ENCODE measurements at regions not wholly inside any gene's neighbourhood (a gene's known extent, or its start where the extent isn't known, plus 50 kb on each side); places are given as distances from the start of the nearest gene placed in this dataset.

DNA sequence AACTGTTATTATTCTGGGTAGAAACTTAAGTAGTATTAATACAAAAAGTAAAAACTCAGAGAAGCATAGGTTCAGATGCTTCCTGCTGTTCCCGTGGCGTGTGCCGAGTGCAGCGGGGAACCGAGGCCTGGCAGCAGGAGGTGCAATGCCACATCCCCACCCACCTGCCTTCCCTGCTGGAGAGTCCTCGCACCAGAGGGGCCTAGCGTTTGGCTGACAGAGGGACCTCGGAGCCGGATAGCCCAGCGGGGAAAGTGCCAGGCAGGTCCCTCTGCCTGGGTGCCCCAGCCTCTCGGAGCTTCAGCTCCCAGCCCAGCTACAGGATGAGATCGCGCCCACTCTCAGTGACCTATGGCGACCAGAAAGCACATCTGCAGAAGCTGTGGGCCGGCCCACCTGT lies 169.6 kb upstream of the GSE1 start:
- no peak for TF ChIP-seq CTCF (IDR thresholded peaks at IDR 0.05; ENCODE audit: low read depth, low read length, poor library complexity, severe bottlenecking)
- TF ChIP-seq EZH2phosphoT487 (IDR thresholded peaks at IDR 0.05; ENCODE audit: borderline replicate concordance, low read length) = no peak
